ENCODE measurements at regions not wholly inside any gene's neighbourhood (a gene's known extent, or its start where the extent isn't known, plus 50 kb on each side); places are given as distances from the start of the nearest gene placed in this dataset.

GRCh38 chr1:5029136-5029535 lies 374.7 kb downstream of the AJAP1 start:
- H3K4me1 ChIP-seq, result no peaks in the 10 kb centered on the region
- H3K79me2 ChIP-seq, result no peaks in the 10 kb centered on the region
- TF ChIP-seq, protein P1, sequence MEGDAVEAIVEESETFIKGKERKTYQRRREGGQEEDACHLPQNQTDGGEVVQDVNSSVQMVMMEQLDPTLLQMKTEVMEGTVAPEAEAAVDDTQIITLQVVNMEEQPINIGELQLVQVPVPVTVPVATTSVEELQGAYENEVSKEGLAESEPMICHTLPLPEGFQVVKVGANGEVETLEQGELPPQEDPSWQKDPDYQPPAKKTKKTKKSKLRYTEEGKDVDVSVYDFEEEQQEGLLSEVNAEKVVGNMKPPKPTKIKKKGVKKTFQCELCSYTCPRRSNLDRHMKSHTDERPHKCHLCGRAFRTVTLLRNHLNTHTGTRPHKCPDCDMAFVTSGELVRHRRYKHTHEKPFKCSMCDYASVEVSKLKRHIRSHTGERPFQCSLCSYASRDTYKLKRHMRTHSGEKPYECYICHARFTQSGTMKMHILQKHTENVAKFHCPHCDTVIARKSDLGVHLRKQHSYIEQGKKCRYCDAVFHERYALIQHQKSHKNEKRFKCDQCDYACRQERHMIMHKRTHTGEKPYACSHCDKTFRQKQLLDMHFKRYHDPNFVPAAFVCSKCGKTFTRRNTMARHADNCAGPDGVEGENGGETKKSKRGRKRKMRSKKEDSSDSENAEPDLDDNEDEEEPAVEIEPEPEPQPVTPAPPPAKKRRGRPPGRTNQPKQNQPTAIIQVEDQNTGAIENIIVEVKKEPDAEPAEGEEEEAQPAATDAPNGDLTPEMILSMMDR (IDR thresholded peaks at IDR 0.05), result no peak
- no peaks in the 10 kb centered on the region for H3K27me3 ChIP-seq (ENCODE audit: control insufficient read depth, insufficient read depth, low read length)
- H2AFZ ChIP-seq, result no peak overlapping the region
- no peak overlapping the region for H3K4me2 ChIP-seq (ENCODE audit: low read length)
- no peaks in the 10 kb centered on the region for H3K9me3 ChIP-seq (ENCODE audit: control insufficient read depth, low read length)
- no peak overlapping the region for H3K4me3 ChIP-seq (ENCODE audit: low read depth, low read length)
- H3K9ac ChIP-seq, result no peak overlapping the region
- no peak overlapping the region for H3K27ac ChIP-seq
- H3K36me3 ChIP-seq (ENCODE audit: control insufficient read depth, insufficient read depth, low read length), result no peaks in the 10 kb centered on the region

DNA sequence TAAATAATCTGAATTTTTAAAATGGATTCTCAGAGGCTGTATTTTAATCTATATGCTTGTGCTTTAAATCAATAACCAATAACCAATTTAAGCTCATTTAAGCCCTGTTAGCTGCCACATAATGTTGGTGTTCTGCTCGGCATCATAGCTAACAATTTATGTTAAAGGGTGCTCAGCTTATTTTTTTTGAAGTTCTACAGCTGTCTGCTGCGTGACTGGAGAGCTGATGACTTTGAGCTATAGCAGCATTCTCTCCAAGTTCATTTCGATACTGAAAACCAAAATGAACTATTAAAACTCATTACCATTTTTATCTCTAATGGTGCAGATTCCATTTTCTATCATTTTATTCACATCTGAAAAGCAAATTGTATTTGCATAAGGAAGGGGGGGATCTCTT lies 357.8 kb downstream of the AJAP1 start:
- Histone ChIP-seq H3K9ac (no peak overlapping the region), H3K4me1 (no peaks in the 10 kb centered on the region), H3K27ac (no peak overlapping the region), H3K36me3 (ENCODE audit: control insufficient read depth, insufficient read depth, low read length) (no peaks in the 10 kb centered on the region), H3K79me2 (no peaks in the 10 kb centered on the region), H3K4me2 (ENCODE audit: low read length) (no peak overlapping the region), H3K9me3 (ENCODE audit: control insufficient read depth, low read length) (no peaks in the 10 kb centered on the region), H3K27me3 (ENCODE audit: control insufficient read depth, insufficient read depth, low read length) (no peaks in the 10 kb centered on the region), H2AFZ (no peak overlapping the region), H3K4me3 (ENCODE audit: low read depth, low read length) (no peak overlapping the region)
- TF ChIP-seq, protein P1 (IDR thresholded peaks at IDR 0.05), result no peak

- H3K27me3 ChIP-seq (ENCODE audit: control insufficient read depth, insufficient read depth, low read length), result no peaks in the 10 kb centered on the region
- TF ChIP-seq, protein P1 (IDR thresholded peaks at IDR 0.05), result no peak
- no peak overlapping the region for H3K27ac ChIP-seq
- no peaks in the 10 kb centered on the region for H3K4me1 ChIP-seq
- no peak overlapping the region for H3K4me2 ChIP-seq (ENCODE audit: low read length)
- no peak overlapping the region for H2AFZ ChIP-seq
- no peaks in the 10 kb centered on the region for H3K36me3 ChIP-seq (ENCODE audit: control insufficient read depth, insufficient read depth, low read length)
- no peaks in the 10 kb centered on the region for H3K79me2 ChIP-seq
- H3K4me3 ChIP-seq (ENCODE audit: low read depth, low read length), result no peak overlapping the region
- H3K9ac ChIP-seq, result no peak overlapping the region
- no peaks in the 10 kb centered on the region for H3K9me3 ChIP-seq (ENCODE audit: control insufficient read depth, low read length)
Observed at GRCh38 chr1:5010656-5011055, 356.2 kb downstream of the AJAP1 start.

- TF ChIP-seq, protein P1 (IDR thresholded peaks at IDR 0.05), result no peak
- Histone ChIP-seq H3K9me3 (ENCODE audit: control insufficient read depth, low read length) (no peaks in the 10 kb centered on the region), H2AFZ (no peak overlapping the region), H3K27me3 (ENCODE audit: control insufficient read depth, insufficient read depth, low read length) (no peaks in the 10 kb centered on the region), H3K9ac (no peak overlapping the region), H3K4me2 (ENCODE audit: low read length) (no peak overlapping the region), H3K4me3 (ENCODE audit: low read depth, low read length) (no peak overlapping the region), H3K4me1 (no peaks in the 10 kb centered on the region), H3K79me2 (no peaks in the 10 kb centered on the region), H3K27ac (no peak overlapping the region), H3K36me3 (ENCODE audit: control insufficient read depth, insufficient read depth, low read length) (no peaks in the 10 kb centered on the region)
Observed at GRCh38 chr1:5010236-5010635, 355.8 kb downstream of the AJAP1 start.

DNA sequence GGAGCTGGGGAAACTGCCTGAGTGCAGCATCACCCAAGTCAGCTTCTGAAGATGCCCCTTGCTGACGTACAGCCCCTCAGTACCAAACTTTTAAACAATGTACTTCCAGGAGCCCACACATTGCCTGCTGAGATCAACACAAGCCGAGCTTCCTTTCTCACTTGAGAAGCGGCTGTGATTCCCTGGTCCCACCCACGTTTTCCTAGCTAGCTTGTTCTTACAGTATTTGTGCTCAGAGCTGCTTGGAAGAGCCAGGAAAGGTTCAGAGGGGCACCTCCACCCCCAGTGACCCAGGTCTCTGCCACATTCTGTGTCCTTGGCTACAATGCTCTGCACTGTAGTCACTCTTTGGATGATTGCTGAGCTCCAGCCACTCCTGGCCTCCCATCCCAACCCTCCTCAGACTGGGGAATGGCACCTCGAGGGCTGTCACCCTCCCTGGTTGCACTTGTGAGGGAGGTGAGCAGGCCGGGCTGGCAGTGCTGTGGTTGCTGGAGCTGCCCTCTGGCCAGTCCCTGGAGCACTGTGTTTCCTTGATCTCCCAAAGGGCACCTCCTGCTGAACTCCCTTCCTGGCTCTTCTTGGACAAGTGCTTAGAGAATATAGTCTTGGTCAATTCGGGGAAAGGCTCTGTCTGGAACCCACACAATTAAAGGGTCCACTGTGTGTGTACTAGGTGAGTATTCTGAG lies 355.1 kb downstream of the AJAP1 start:
- TF ChIP-seq, protein P1 (IDR thresholded peaks at IDR 0.05), result no peak
- no peak overlapping the region for H3K4me3 ChIP-seq (ENCODE audit: low read depth, low read length)
- no peak overlapping the region for H3K27ac ChIP-seq
- no peak overlapping the region for H2AFZ ChIP-seq
- H3K9me3 ChIP-seq (ENCODE audit: control insufficient read depth, low read length), result no peaks in the 10 kb centered on the region
- H3K4me1 ChIP-seq, result no peaks in the 10 kb centered on the region
- H3K9ac ChIP-seq, result no peak overlapping the region
- H3K27me3 ChIP-seq (ENCODE audit: control insufficient read depth, insufficient read depth, low read length), result no peaks in the 10 kb centered on the region
- H3K4me2 ChIP-seq (ENCODE audit: low read length), result no peak overlapping the region
- no peaks in the 10 kb centered on the region for H3K36me3 ChIP-seq (ENCODE audit: control insufficient read depth, insufficient read depth, low read length)
- no peaks in the 10 kb centered on the region for H3K79me2 ChIP-seq
